GM21576 (cell line): ENCODE measurements at regions not wholly inside any gene's neighbourhood (a gene's known extent, or its start where the extent isn't known, plus 50 kb on each side); places are given as distances from the start of the nearest gene placed in this dataset.

ENCODE experiments used
- ATAC-seq: cut with Tn5 transposase; IDR thresholded peaks from one replicate; pipeline ENCODE4 v1.9.1; 2021; ENCODE audit warnings: mild to moderate bottlenecking, moderate library complexity; ENCODE audit not compliant: unreplicated experiment

GRCh38 chr11:10641912-10642697 is 51.5 kb downstream of the IRAG1 start:
- ATAC-seq = no peak

GRCh38 chr11:10641177-10641911 is 52.2 kb downstream of the IRAG1 start:
- ATAC-seq = peak; percentile 88

GRCh38 chr11:10640308-10640707 is 53.2 kb downstream of the IRAG1 start:
- ATAC-seq = no peak

GRCh38 chr11:10639350-10639749 is 54.2 kb downstream of the IRAG1 start:
- ATAC-seq = no peak

- no peak for ATAC-seq
Observed at GRCh38 chr11:10638316-10638925, 55.1 kb downstream of the IRAG1 start.

GRCh38 chr11:10637731-10638151 is 55.8 kb downstream of the IRAG1 start:
- no peak for ATAC-seq

GRCh38 chr11:10634407-10634806 is 59.1 kb downstream of the IRAG1 start:
- no peak for ATAC-seq

GRCh38 chr11:10633261-10633660 is 60.3 kb downstream of the IRAG1 start:
- no peak for ATAC-seq

- ATAC-seq = no peak
Observed at GRCh38 chr11:10632483-10632882, 61.1 kb downstream of the IRAG1 start.

GRCh38 chr11:10631761-10632160 is 61.8 kb downstream of the IRAG1 start:
- ATAC-seq = no peak

- ATAC-seq = no peak
Observed at GRCh38 chr11:10629411-10630002, 61.0 kb upstream of the LYVE1 start.

GRCh38 chr11:10628508-10629236 is 60.2 kb upstream of the LYVE1 start:
- no peak for ATAC-seq

GRCh38 chr11:10627816-10628215 is 59.4 kb upstream of the LYVE1 start:
- ATAC-seq = no peak

GRCh38 chr11:10627291-10627690 is 58.8 kb upstream of the LYVE1 start:
- ATAC-seq = no peak

- no peak for ATAC-seq
Observed at GRCh38 chr11:10625982-10626311, 57.5 kb upstream of the LYVE1 start.

- ATAC-seq = no peak
Observed at GRCh38 chr11:10625281-10625981, 57.0 kb upstream of the LYVE1 start.

GRCh38 chr11:10623797-10624761 is 55.6 kb upstream of the LYVE1 start:
- ATAC-seq = no peak

GRCh38 chr11:10622957-10623791 is 54.7 kb upstream of the LYVE1 start:
- ATAC-seq = no peak
